ENCODE measurements at regions not wholly inside any gene's neighbourhood (a gene's known extent, or its start where the extent isn't known, plus 50 kb on each side); places are given as distances from the start of the nearest gene placed in this dataset.

DNA sequence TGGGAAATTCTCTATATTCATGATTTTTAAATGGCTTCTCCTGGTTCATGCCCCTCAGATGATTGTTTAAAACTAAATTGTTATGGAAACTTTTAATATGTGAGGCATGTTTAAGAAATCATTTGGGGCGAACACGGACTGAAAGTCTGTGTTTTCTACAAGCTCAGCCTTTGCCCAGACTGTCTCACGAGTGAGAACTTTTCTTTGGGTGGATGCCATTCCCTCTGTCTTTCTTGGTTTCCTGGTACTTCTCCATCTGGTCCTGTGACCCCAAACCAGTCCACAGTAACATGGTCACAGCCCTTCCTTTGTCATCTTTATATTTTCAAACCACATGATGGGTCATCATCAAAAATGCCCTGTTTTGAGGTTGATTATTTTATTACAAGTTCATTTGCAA is 186.6 kb upstream of the GNPDA2 start:
- no peaks in the 10 kb centered on the region for H3K4me1 ChIP-seq
- H3K9me3 ChIP-seq (replicated peaks), result no peaks in the 10 kb centered on the region
- H3K27me3 ChIP-seq (ENCODE audit: low read depth), result no peaks in the 10 kb centered on the region
- intact Hi-C loops (cut with micrococcal nuclease), result no loop called here
- H3K36me3 ChIP-seq, result no peaks in the 10 kb centered on the region
- H3K27ac ChIP-seq (replicated peaks), result no peak overlapping the region
- no peak for DNase-seq
- H3K4me3 ChIP-seq, result no peak overlapping the region
- TF ChIP-seq, protein P1, sequence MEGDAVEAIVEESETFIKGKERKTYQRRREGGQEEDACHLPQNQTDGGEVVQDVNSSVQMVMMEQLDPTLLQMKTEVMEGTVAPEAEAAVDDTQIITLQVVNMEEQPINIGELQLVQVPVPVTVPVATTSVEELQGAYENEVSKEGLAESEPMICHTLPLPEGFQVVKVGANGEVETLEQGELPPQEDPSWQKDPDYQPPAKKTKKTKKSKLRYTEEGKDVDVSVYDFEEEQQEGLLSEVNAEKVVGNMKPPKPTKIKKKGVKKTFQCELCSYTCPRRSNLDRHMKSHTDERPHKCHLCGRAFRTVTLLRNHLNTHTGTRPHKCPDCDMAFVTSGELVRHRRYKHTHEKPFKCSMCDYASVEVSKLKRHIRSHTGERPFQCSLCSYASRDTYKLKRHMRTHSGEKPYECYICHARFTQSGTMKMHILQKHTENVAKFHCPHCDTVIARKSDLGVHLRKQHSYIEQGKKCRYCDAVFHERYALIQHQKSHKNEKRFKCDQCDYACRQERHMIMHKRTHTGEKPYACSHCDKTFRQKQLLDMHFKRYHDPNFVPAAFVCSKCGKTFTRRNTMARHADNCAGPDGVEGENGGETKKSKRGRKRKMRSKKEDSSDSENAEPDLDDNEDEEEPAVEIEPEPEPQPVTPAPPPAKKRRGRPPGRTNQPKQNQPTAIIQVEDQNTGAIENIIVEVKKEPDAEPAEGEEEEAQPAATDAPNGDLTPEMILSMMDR (IDR thresholded peaks at IDR 0.05; ENCODE audit: borderline replicate concordance), result no peak

DNA sequence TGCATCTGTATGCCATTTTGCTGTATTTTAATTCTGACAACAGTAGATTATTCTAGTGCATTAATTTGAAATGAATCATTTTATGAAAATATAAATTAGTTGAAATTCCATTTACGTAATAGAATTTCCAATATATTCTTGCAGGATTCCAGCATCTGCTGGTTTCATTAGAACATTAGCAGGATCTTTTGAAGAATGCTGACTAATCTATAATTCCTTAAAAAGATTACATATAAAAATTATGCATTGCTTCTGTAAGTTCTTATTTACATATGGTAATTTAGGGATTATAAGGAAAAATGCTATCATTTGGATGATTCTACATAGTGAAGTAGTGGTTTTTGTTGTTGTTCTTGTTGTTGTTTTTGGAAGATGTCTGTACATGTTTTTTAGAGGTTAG is 182.2 kb upstream of the GNPDA2 start:
- no peak overlapping the region for H3K4me3 ChIP-seq
- no peaks in the 10 kb centered on the region for H3K27me3 ChIP-seq (ENCODE audit: low read depth)
- TF ChIP-seq, protein P1 (IDR thresholded peaks at IDR 0.05; ENCODE audit: borderline replicate concordance), result no peak
- no peaks in the 10 kb centered on the region for H3K36me3 ChIP-seq
- no peak for DNase-seq
- no peak overlapping the region for H3K27ac ChIP-seq (replicated peaks)
- no peaks in the 10 kb centered on the region for H3K9me3 ChIP-seq (replicated peaks)
- intact Hi-C loops (cut with micrococcal nuclease), result no loop called here
- H3K4me1 ChIP-seq, result no peaks in the 10 kb centered on the region

DNA sequence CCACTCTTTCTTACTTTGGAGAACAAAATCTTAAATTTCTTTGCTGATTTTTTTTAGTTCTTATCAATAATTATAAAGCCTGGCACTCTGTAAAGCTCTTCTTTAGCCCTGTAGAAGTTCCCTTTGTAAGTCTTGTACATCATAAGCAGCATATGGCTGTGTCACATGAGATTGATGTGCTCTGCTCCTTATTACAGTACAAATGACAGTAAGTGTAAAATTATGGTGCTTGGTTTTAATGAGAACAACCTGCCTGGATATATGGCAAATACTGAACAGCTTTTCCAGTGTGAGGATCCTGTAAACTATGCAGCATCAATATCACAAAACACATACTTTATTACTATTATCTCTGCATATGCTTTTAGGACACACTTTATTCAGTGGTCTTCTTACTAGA is 145.9 kb upstream of the GNPDA2 start:
- intact Hi-C loops (cut with micrococcal nuclease), result no loop called here
- no peaks in the 10 kb centered on the region for H3K36me3 ChIP-seq
- H3K9me3 ChIP-seq (replicated peaks), result no peaks in the 10 kb centered on the region
- H3K27ac ChIP-seq (replicated peaks), result no peak overlapping the region
- no peak for DNase-seq
- peaks cover 3% of the 10 kb centered on the region for H3K4me1 ChIP-seq
- TF ChIP-seq, protein P1 (IDR thresholded peaks at IDR 0.05; ENCODE audit: borderline replicate concordance), result no peak
- H3K27me3 ChIP-seq (ENCODE audit: low read depth), result no peaks in the 10 kb centered on the region
- no peak overlapping the region for H3K4me3 ChIP-seq

DNA sequence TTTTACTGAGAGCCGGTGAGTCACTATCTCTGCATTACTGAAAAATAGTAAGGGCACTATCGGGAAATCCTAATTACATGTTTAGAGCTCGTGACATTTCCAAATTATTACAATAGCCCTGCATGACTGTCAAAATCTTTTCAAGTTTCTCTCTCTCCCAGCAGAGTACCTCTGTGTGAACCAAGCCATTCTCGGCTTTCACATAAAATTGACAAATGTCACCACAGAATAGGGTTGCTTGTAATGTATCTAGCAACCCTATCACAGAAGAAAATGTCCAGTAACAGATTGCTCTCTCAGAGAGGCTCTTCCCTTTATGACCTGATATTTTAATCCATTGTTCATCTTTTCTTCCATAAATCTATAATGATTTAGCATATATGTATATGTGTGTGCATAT is 144.8 kb upstream of the GNPDA2 start:
- no peaks in the 10 kb centered on the region for H3K36me3 ChIP-seq
- peaks cover 3% of the 10 kb centered on the region for H3K4me1 ChIP-seq
- no peaks in the 10 kb centered on the region for H3K27me3 ChIP-seq (ENCODE audit: low read depth)
- no peak overlapping the region for H3K4me3 ChIP-seq
- no peak overlapping the region for H3K27ac ChIP-seq (replicated peaks)
- H3K9me3 ChIP-seq (replicated peaks), result no peaks in the 10 kb centered on the region
- TF ChIP-seq, protein P1 (IDR thresholded peaks at IDR 0.05; ENCODE audit: borderline replicate concordance), result no peak
- intact Hi-C loops (cut with micrococcal nuclease), result no loop called here
- DNase-seq, result no peak

DNA sequence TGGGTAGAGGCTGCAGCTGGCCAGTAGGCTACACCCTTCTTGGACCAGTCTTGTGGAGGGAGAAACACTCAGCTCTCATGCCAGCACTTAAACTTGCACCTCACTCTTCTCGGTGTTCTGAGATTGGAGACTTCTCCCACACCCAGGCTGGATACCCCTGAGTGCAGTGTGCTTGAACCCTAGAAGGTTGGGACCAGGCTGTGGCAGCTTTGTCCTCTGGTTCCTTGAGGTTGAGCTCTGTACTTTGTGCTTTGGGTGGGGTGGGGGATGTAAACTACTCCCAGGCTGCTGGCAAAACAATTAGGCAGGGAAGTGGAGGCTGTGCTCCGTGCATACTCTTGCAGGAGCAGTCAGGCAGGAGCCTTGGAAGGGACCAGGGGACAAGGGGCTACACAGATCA is 143.6 kb upstream of the GNPDA2 start:
- Histone ChIP-seq H3K36me3 (no peaks in the 10 kb centered on the region), H3K9me3 (replicated peaks) (no peaks in the 10 kb centered on the region), H3K4me3 (no peak overlapping the region), H3K27me3 (ENCODE audit: low read depth) (no peaks in the 10 kb centered on the region), H3K27ac (replicated peaks) (no peak overlapping the region), H3K4me1 (peaks cover 3% of the 10 kb centered on the region)
- intact Hi-C loops (cut with micrococcal nuclease), result no loop called here
- DNase-seq, result no peak
- TF ChIP-seq, protein P1 (IDR thresholded peaks at IDR 0.05; ENCODE audit: borderline replicate concordance), result no peak
